ENCODE measurements at regions not wholly inside any gene's neighbourhood (a gene's known extent, or its start where the extent isn't known, plus 50 kb on each side); places are given as distances from the start of the nearest gene placed in this dataset.

GRCh38 chr9:11973011-11973410 is 720.2 kb upstream of the TYRP1 start:
- no peak for DNase-seq

GRCh38 chr9:11973511-11973910 is 719.7 kb upstream of the TYRP1 start:
- DNase-seq: no peak

GRCh38 chr9:11992866-11993265 is 700.3 kb upstream of the TYRP1 start:
- DNase-seq: no peak

- DNase-seq: no peak
Observed at GRCh38 chr9:12014488-12014887, 678.7 kb upstream of the TYRP1 start.

GRCh38 chr9:12054235-12054634 is 639.0 kb upstream of the TYRP1 start:
- DNase-seq: no peak

- no peak for DNase-seq
Observed at GRCh38 chr9:12056874-12057273, 636.3 kb upstream of the TYRP1 start.

GRCh38 chr9:12060067-12060466 is 633.1 kb upstream of the TYRP1 start:
- DNase-seq: no peak

- DNase-seq: no peak
Observed at GRCh38 chr9:12060811-12061210, 632.4 kb upstream of the TYRP1 start.

- DNase-seq: no peak
Observed at GRCh38 chr9:12065050-12065449, 628.1 kb upstream of the TYRP1 start.

- DNase-seq: no peak
Observed at GRCh38 chr9:12065686-12066085, 627.5 kb upstream of the TYRP1 start.

- DNase-seq: no peak
Observed at GRCh38 chr9:12066455-12067035, 626.6 kb upstream of the TYRP1 start.

GRCh38 chr9:12069366-12069765 is 623.8 kb upstream of the TYRP1 start:
- DNase-seq: no peak

- DNase-seq: no peak
Observed at GRCh38 chr9:12085399-12085798, 607.8 kb upstream of the TYRP1 start.

- no peak for DNase-seq
Observed at GRCh38 chr9:12091865-12092527, 601.2 kb upstream of the TYRP1 start.

GRCh38 chr9:12094046-12094445 is 599.1 kb upstream of the TYRP1 start:
- no peak for DNase-seq

GRCh38 chr9:12095931-12096330 is 597.3 kb upstream of the TYRP1 start:
- no peak for DNase-seq

GRCh38 chr9:12133416-12133815 is 559.8 kb upstream of the TYRP1 start:
- no peak for DNase-seq

GRCh38 chr9:12141422-12141821 is 551.8 kb upstream of the TYRP1 start:
- DNase-seq: no peak

- no peak for DNase-seq
Observed at GRCh38 chr9:12155401-12156134, 537.6 kb upstream of the TYRP1 start.

GRCh38 chr9:12162181-12162815 is 530.9 kb upstream of the TYRP1 start:
- no peak for DNase-seq

GRCh38 chr9:12163723-12164458 is 529.3 kb upstream of the TYRP1 start:
- DNase-seq: no peak

- no peak for DNase-seq
Observed at GRCh38 chr9:12166518-12166917, 526.7 kb upstream of the TYRP1 start.

GRCh38 chr9:12170456-12170855 is 522.7 kb upstream of the TYRP1 start:
- DNase-seq: no peak
